Cardiac muscle cell (in vitro differentiated cells and primary cell): ENCODE measurements at regions not wholly inside any gene's neighbourhood (a gene's known extent, or its start where the extent isn't known, plus 50 kb on each side); places are given as distances from the start of the nearest gene placed in this dataset.
A peak's percentile ranks its signal among the peaks of the same experiment; 100 is the strongest.

ENCODE experiments used
- DNase-seq, 2 donors: peaks; one replicate each; pipeline versions ENCODE4 v3.0.0 to v3.0.0-alpha.2; 2010 to 2017; ENCODE audit warnings: low read depth in 1 of 2, low spot score in 1 of 2
- H3K27ac ChIP-seq: fragments of 200-600 bp; sonication (generic); 2 replicates; pipeline ENCODE4 v1.5.1; 2016
- H3K27me3 ChIP-seq: fragments of 200-600 bp; sonication (generic); 2 replicates; pipeline ENCODE4 v1.6.0; 2016; ENCODE audit warnings: control low read depth
- H3K36me3 ChIP-seq: fragments of 200-600 bp; sonication (generic); 2 replicates; pipeline ENCODE4 v1.5.1; 2016; ENCODE audit warnings: control low read depth
- H3K4me1 ChIP-seq: fragments of 200-600 bp; sonication (generic); 2 replicates; pipeline ENCODE4 v1.8.1; 2017; ENCODE audit warnings: low read depth, mild to moderate bottlenecking, mixed run types
- H3K4me3 ChIP-seq: fragments of 200-600 bp; sonication (generic); 2 replicates; pipeline ENCODE4 v1.5.1; 2016; ENCODE audit warnings: mild to moderate bottlenecking
- H3K9me3 ChIP-seq: fragments of 200-600 bp; sonication (generic); 2 replicates; pipeline ENCODE4 v1.5.1; 2017; ENCODE audit warnings: low read depth, mild to moderate bottlenecking, control low read depth
- CTCF ChIP-seq: IDR thresholded peaks from 2 replicates; pipeline ENCODE4 v1.5.1; 2012; ENCODE audit warnings: low read depth, mild to moderate bottlenecking, low read length

GRCh38 chr11:33558097-33558496 is 142.5 kb downstream of the C11orf91 start:
- TF ChIP-seq CTCF, result no peak
- Histone ChIP-seq H3K27ac (no peak overlapping the region), H3K36me3 (no peaks in the 10 kb centered on the region)

GRCh38 chr11:33557201-33557600 is 143.4 kb downstream of the C11orf91 start:
- DNase-seq, result peak in 1 of 2 donors; percentile 51
- no peak overlapping the region for H3K4me3 ChIP-seq
- H3K36me3 ChIP-seq, result no peaks in the 10 kb centered on the region
- no peak for TF ChIP-seq CTCF
- no peaks in the 10 kb centered on the region for H3K9me3 ChIP-seq
- H3K4me1 ChIP-seq, result no peaks in the 10 kb centered on the region
- H3K27ac ChIP-seq, result no peak overlapping the region
- no peaks in the 10 kb centered on the region for H3K27me3 ChIP-seq

More at GRCh38 chr11:33558097-33558496, 142.5 kb downstream of the C11orf91 start:
- Histone ChIP-seq H3K27me3 (no peaks in the 10 kb centered on the region), H3K9me3 (no peaks in the 10 kb centered on the region), H3K4me1 (no peaks in the 10 kb centered on the region), H3K4me3 (no peak overlapping the region)
- DNase-seq, result no peak

- Histone ChIP-seq H3K27me3 (no peaks in the 10 kb centered on the region), H3K27ac (no peak overlapping the region), H3K4me1 (no peaks in the 10 kb centered on the region), H3K4me3 (no peak overlapping the region), H3K36me3 (no peaks in the 10 kb centered on the region), H3K9me3 (no peaks in the 10 kb centered on the region)
- DNase-seq, result no peak
- no peak for TF ChIP-seq CTCF
Observed at GRCh38 chr11:33554219-33554618, 146.4 kb downstream of the C11orf91 start.

- DNase-seq, result no peak
- no peaks in the 10 kb centered on the region for H3K27me3 ChIP-seq
- no peaks in the 10 kb centered on the region for H3K36me3 ChIP-seq
- no peak for TF ChIP-seq CTCF
- no peak overlapping the region for H3K27ac ChIP-seq
- no peaks in the 10 kb centered on the region for H3K9me3 ChIP-seq
- no peak overlapping the region for H3K4me3 ChIP-seq
- H3K4me1 ChIP-seq, result no peaks in the 10 kb centered on the region
Observed at GRCh38 chr11:33553486-33553885, 147.1 kb downstream of the C11orf91 start.

GRCh38 chr11:33552756-33553155 is 147.9 kb downstream of the C11orf91 start:
- no peak for DNase-seq
- no peaks in the 10 kb centered on the region for H3K27me3 ChIP-seq
- H3K4me1 ChIP-seq, result no peaks in the 10 kb centered on the region
- no peaks in the 10 kb centered on the region for H3K36me3 ChIP-seq
- H3K27ac ChIP-seq, result no peak overlapping the region
- no peak for TF ChIP-seq CTCF
- no peak overlapping the region for H3K4me3 ChIP-seq
- no peaks in the 10 kb centered on the region for H3K9me3 ChIP-seq

- no peaks in the 10 kb centered on the region for H3K27me3 ChIP-seq
- TF ChIP-seq CTCF, result no peak
- H3K27ac ChIP-seq, result no peak overlapping the region
- H3K4me3 ChIP-seq, result no peak overlapping the region
- DNase-seq, result no peak
- no peaks in the 10 kb centered on the region for H3K4me1 ChIP-seq
- no peaks in the 10 kb centered on the region for H3K36me3 ChIP-seq
- H3K9me3 ChIP-seq, result no peaks in the 10 kb centered on the region
Observed at GRCh38 chr11:33551051-33551450, 149.6 kb downstream of the C11orf91 start.
